Hepatocyte (in vitro differentiated cells): ENCODE measurements at regions not wholly inside any gene's neighbourhood (a gene's known extent, or its start where the extent isn't known, plus 50 kb on each side); places are given as distances from the start of the nearest gene placed in this dataset.
"Not testable (repeated sequence)": the region's sequence is repeated elsewhere in the genome, so short reads cannot be mapped to it uniquely, and the experiment has no call there.

Experiments used
- EZH2 ChIP-seq: fragments of 200-600 bp; sonication (generic); IDR thresholded peaks from 2 replicates; pipeline ENCODE4 v1.6.1; 2016; ENCODE audit warnings: antibody characterized with exemption, mild to moderate bottlenecking, borderline replicate concordance
- TF ChIP-seq, protein P1 (sequence below): fragments of 200-600 bp; sonication (generic); IDR thresholded peaks from 2 replicates; pipeline ENCODE4 v1.5.1; 2016; ENCODE audit warnings: antibody characterized with exemption, mild to moderate bottlenecking; ENCODE audit not compliant: poor library complexity

DNA sequence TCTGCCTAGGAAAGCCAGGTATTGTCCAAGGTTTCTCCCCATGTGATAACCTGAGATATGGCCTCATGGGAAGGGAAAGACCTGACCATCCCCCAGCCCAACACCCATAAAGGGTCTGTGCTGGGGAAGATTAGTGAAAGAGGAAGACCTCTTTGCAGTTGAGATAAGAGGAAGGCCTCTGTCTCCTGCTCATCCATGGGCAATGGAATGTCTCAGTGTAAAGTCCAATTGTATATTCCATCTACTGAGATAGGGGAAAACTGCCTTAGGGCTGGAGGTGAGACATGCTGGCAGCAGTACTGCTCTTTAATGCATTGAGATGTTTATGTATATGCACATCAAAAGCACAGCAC, 99.0 kb downstream of the ZNF737 start:
- TF ChIP-seq, protein P1, sequence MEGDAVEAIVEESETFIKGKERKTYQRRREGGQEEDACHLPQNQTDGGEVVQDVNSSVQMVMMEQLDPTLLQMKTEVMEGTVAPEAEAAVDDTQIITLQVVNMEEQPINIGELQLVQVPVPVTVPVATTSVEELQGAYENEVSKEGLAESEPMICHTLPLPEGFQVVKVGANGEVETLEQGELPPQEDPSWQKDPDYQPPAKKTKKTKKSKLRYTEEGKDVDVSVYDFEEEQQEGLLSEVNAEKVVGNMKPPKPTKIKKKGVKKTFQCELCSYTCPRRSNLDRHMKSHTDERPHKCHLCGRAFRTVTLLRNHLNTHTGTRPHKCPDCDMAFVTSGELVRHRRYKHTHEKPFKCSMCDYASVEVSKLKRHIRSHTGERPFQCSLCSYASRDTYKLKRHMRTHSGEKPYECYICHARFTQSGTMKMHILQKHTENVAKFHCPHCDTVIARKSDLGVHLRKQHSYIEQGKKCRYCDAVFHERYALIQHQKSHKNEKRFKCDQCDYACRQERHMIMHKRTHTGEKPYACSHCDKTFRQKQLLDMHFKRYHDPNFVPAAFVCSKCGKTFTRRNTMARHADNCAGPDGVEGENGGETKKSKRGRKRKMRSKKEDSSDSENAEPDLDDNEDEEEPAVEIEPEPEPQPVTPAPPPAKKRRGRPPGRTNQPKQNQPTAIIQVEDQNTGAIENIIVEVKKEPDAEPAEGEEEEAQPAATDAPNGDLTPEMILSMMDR = not testable (repeated sequence)
- not testable (repeated sequence) for TF ChIP-seq EZH2
